ENCODE measurements at regions not wholly inside any gene's neighbourhood (a gene's known extent, or its start where the extent isn't known, plus 50 kb on each side); places are given as distances from the start of the nearest gene placed in this dataset.

DNA sequence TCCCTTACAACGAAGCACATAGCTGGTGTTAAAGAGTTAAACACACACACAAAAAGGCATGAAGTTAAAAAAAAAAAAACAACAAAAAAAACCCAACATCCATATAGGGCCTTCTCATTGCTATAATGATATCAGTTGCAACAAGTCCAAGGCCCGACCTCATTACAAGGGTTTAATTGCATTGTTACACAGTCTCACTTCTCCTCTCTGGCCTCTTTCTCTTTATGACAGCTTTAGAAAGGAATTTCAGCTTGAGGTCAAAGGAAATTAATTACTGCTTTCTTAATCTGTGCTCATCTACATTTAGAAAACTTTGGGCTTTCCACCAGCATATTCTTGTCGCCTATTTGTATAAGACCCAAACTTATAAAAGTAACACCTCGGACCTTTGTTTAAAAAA, 342.1 kb downstream of the NR2F2 start:
- DNase-seq (ENCODE audit: low spot score) = no peak

DNA sequence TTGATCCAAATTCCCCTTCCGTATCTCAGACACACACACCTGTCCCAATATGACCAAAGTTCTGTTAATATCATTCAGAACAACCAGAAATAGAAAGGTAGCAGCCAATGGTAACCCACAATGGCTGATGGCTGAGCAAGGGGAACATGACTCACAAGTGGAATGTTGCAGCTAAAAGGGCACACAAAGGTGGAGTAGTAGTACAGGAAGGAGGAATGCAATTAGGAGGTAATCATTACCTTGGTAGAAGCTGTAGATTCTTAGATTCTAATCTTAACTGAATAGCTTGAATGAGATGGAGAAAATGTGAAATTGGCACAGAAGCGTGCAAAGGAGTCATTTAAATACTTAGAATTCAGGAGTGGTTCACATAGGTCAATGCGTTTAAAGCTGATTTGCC, 347.9 kb downstream of the NR2F2 start:
- DNase-seq (ENCODE audit: low spot score) = no peak

DNA sequence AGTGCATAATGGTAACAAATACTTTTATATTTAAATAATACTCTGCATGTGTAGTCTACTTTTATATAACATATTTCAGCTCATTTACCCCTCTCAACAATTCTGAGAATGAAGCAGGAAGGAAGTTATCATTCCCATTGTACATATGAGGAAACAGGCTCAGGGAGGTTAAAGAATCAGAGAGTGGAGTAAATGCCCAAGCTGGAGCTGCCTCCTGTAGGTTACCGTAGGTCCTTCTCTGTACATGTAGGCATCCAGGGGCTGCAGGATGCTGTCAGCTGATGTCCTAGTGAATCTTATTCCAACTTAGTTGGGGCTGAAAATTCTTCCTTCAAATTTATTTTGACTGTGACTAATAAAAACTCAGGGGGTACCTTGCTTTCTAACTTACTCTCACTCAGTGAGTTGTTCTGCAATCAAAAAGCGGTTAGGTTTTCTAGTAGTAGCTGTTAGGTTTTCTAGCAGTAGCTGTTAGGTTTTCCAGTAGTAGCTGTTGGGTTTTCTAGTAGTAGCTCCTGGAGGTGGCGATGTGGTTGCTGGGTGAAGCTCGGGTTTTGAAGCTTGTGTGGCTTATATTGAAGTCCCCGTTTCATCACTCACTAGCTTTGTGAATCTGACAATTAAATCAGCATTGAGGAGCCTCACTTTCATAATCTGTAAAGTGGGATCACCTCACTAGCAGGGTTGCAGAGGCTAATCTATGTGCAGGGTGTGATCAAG, 357.0 kb downstream of the NR2F2 start:
- DNase-seq (ENCODE audit: low spot score) = no peak

DNA sequence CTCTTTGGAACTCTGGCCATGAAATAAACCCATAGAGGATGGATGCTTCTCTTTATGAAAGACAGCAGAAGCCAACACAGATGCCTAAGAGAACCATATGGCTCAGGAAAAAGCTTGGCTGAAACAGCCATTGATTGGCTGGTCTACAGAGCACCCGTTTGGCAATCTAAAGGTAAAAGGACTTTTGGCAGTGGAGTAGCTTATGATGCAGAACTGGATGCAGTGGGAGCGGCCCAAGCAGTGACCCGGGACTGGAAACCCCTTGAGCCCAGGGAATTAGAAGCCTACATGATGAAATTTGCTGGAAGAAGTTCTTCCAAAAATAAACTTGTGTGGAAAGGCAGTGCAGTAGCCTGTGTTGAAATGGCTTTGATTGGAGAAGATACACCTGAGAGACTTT, 360.2 kb downstream of the NR2F2 start:
- DNase-seq (ENCODE audit: low spot score) = no peak

DNA sequence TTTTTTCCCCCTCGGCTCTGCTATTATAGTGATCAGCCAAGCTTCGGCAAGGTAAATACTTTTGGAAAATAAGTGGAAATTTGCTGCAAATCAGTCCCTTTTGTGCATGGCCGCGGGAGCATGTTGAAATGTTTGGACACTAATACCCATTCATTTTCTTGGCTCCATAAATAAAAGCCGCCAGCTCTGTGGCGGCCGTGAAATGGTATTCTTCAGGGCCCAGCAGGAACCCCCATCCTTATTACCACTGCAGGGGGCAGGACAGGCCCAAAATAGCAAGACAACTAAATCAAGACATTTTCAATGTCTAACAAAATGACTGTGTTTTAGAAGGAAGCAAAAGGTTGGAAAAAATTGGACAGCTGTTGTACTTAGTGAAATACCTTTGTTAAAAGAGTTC, 362.3 kb downstream of the NR2F2 start:
- no peak for DNase-seq (ENCODE audit: low spot score)

DNA sequence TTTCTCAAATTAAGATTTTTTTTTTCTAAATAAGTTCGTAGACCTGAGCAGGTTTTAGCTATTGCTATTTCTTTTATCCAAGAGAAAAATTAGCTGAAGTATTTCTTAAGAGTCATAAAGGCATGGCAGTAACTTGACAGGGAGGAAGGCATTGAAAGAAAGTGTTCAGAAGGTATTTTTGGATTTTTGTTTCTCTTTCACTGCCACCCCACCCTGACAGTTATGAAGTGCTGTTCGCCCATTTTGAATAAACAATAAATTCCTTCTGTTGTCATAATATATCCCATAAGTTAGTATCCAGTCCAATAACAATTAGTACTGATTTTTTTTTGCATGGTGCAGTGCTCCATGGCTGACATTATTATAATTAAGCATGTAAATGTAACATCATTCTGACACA, 363.0 kb downstream of the NR2F2 start:
- no peak for DNase-seq (ENCODE audit: low spot score)

DNA sequence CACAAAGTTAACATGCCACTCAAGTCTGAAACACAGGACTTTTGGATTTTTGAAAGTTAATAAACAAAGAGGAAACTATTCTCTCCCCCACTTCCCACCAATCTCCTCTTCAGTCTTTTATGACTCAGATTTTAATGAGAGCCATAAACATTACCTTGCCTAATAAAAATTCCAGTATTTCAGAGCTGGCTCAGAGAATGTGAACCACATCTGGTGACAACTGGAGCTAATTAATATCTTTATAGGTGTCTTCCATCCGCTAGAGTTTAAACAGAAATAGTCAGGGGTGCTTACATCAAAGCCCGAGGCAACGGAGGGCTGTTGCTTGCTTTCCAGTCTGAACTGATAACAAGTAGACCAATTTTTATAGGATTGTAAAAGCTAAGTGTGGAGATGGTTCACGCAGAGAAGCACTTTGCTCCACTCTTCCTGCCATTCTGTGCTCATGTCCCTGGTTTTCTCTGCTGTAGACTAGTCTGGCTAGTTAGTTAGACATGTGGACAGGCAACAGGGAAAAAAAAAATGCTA, 363.6 kb downstream of the NR2F2 start:
- no peak for DNase-seq (ENCODE audit: low spot score)

DNA sequence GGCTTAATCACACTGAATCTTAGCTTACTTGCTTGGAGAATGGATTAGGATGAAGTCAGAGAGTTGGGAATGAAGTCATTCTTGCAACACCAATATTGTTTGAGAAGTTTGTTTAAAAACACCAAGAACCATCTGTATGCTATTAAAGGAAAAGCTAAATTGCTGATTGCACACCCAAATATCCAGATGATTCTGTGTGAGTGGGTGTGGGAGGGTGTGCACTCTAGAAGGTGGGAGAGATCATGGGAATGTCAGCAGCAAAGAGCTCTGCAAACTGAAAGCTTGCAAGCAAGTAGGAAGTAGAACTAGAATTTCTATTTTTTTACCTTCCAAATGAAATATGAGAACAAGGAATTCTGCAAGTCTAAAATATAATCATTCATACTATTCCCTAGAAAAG, 364.9 kb downstream of the NR2F2 start:
- no peak for DNase-seq (ENCODE audit: low spot score)

DNA sequence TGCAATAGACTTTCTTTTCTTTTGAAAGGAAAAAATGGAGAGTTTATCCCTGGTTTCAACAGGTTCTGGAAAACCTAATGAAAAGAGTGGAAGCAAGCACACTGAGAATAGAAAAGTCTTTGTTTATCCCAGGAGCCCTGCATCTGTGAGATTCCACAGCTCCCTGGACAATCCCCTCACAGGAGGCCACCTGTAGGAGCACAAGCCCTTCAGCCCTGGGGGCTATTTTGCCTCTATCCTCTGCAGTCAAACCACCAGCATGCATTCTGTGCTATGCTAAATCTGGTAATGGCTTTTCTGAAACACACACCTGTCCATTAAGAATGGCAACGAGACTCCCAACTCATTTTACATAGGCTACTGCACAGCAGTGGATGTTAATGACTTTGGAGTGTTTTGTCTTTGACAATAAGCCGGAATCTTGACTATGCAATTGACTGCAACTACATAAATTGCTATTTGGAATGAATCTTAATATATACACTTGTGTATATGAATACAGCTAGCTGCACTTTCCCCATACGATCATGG, 369.4 kb downstream of the NR2F2 start:
- DNase-seq (ENCODE audit: low spot score) = peak; percentile 39

DNA sequence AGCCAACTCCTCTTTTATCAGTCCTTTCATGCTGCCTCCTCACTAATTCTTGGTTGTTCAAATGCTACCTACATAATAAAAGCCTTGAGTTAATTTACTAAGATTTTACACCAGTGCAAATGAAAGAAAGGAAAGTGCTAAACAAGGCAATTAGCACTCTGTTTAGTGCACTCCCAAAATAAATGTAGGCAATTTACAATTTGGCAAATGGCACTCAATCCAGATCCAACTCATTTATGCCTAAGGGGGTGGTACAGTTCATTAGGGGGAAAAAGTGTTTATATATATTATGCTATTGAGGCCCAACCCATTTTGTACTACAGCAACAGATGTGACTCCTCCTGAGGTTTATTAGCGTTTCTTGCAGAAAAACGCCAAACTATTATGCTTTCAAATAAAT, 370.1 kb downstream of the NR2F2 start:
- DNase-seq (ENCODE audit: low spot score) = no peak

DNA sequence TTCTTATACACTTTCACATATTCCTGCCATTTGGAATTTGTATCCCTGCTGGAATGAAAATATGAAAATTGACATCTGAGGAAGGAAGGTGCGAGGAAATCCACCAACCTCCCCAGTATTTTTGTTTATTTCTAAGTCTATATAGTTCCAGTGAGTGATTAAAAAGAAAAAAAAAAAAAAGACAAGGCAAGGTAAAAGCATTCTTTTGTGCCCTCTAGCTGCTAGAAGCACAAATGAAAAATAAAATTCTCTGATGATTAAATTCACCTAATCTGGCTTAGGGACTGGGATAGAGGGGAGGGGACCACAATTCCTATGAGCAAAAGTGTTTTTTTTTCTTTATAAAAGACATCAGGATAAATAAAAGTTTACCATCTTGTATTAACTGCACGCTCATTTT, 370.9 kb downstream of the NR2F2 start:
- no peak for DNase-seq (ENCODE audit: low spot score)

DNA sequence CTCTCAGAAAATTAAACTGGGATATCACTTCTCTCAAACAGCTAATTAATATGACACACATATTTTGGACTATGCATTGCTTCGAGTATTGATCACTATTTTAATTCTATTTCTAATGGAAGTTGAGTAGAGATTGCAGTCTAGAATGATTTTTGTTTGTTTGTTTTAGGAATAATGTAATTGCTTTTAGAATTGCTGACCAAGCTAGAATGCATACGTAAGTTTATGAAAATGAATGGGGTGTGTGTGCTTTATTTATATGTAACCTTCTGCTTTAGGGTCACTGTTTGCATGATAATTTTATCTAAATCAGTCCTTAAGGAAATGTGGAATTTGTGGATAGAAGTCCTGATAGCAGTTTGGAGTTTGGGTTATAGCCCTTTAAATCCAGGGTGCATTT, 371.4 kb downstream of the NR2F2 start:
- no peak for DNase-seq (ENCODE audit: low spot score)

DNA sequence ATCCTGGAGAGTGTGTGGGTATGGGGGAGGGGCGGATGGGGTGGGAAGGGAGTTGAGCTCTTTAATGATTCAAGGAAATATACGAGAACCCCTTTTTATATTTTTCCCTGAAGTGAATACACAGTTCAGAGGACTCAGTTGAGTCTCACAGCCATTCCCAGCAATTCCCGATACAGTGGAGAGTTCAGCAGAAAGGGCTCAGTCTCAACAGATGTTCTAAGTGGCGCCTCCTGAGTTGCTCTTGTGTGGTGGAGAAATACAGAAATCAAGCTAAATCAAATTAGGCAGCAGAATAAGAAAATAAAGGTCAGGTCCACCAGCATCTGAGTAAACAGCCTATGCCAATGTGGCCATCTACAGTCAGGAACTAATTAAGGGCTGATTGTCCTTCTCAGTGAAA, 372.1 kb downstream of the NR2F2 start:
- no peak for DNase-seq (ENCODE audit: low spot score)

DNA sequence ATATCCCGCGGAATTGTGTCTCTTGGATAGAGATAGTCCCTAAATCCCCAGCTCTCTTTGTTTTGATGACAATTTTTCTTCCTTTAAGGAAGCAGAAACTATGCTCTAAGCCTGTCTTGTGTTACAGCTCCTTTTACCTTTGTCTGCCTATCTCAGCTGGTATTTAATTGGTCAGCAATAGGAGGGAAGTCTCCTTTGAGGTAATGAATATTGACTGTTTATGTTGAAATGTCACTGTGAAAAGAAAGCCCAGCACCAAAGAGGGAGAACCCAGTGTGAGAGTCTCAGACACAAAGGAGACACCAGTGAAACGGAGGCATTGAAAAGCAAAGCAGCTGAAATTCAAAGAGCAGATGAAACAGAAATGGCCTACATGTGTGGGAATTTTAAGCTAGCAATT, 372.6 kb downstream of the NR2F2 start:
- peak; percentile 10 for DNase-seq (ENCODE audit: low spot score)

DNA sequence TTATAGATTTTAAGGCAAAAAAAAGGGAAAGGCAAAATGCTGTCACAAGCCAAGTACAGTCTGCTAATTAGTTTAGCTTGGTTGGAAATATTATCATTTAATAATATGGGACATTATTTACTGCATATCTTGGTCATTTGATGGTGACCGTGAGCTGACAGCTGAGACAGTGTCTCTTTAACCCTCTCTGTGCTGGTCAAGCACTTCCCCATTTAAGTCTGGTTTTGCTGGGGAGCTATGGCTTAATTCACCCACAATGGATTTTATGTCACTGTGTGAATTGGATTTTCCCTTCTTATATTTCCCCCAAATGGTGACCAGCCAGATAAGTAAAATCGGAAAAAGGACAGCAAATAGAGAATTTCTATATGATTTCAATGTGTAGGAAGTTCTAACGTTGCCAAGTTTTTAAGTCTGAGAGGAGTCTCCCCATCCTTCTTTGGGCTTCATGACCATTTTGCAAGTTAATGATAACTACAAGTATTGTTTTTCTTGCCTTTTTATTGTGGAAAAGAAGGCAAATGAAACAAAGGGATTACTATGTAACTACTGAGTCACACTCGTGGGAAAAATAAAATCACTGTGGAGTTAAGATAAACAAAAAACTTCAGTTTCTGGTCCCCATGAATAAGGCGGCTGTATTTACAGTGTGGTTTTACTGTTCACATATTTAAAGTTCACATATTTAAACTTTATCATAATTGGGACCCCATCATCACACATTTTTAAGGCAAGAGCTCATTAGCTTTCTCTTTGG, 373.5 kb downstream of the NR2F2 start:
- DNase-seq (ENCODE audit: low spot score) = no peak

DNA sequence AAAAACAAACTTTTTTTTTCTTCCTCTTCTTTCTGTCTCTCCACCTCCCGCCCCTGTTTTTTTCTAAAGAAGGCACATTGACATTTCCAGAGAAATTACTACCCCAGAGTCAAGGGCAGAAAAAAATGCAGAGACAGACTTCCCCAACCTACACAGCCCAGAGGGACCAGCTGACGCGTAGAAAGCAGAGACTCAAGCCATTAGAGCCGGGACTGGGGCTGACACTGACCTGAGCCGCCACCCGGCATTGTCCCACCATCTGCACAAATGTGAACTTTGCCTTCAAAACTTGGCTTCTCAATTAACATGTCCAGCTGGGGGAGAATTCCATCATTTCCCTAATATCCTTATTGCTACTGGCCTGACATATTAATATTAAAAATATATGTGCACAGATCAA, 385.6 kb downstream of the NR2F2 start:
- DNase-seq (ENCODE audit: low spot score) = no peak

DNA sequence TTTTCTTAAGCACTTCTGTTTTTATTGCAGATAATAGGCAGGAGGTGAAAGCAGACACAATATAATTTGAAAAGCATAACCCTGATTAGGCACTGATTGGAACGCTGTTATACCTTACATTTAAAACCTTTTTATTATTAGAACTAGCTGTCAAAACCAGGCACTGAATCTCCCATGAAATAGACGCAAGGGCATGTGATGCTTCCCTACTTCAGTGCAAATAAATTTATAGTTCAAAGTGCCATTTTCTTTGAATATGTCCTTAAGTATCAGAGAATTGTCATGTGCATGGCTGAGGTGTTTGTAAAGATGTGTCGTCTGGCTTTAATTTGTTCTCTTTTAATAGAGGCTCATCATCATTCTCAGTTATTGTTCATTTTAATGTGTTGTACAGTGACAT, 386.0 kb downstream of the NR2F2 start:
- no peak for DNase-seq (ENCODE audit: low spot score)

DNA sequence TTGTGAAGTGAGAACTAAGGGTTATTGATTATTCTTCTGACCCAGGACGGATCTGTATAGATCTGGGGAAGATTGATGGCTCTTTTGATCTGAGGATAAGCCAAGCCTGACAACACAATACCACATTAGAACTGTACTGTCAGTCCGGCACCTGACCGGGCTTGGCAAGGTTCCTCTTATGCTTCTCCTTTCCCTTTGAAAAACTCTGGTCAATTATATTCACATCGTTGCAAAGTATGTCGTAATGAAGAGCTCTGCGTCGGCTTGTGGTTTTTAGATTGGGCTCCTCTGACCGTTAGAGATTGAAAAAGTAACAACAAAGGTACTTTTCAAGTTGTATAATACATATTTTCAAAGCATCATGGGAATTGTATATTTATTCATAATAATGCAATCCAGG, 389.8 kb downstream of the NR2F2 start:
- no peak for DNase-seq (ENCODE audit: low spot score)

DNA sequence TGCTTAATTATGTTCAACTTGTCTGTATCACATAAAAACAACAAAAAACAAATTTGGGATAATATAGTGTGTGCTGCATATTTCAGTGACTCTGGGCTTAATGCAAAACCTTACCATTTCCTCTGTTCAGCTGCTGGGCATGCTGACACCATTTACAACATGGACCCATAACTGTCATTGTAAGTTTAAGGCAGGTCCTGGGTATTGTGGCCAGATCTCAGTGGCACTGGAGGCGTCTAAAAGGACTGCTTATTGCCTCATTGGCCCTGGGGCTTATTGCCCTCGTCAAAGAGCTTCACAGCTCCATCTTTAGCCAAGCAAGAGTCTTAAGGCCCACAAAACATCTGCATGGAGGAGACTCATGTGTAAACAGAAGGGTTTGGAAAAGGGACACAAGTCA, 390.2 kb downstream of the NR2F2 start:
- DNase-seq (ENCODE audit: low spot score) = no peak

DNA sequence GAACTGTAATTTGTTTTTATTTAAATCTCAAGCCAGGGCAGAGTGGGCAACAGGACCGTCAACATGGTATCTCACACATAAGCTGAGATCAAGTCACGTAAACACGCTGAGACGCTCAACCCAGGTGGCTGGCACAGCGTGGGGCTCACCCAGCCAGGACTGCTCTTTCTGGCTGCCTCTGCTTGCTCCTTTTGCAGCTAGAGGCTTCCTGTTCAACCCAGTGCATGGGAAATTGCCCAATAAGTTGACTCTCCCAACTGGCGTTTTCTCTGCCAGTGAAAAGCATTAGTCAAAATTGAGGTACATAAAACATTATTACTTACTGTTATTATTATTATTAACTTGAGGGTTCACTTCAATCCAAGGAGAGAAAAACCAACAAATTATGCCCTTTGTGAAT, 398.1 kb downstream of the NR2F2 start:
- no peak for DNase-seq (ENCODE audit: low spot score)

DNA sequence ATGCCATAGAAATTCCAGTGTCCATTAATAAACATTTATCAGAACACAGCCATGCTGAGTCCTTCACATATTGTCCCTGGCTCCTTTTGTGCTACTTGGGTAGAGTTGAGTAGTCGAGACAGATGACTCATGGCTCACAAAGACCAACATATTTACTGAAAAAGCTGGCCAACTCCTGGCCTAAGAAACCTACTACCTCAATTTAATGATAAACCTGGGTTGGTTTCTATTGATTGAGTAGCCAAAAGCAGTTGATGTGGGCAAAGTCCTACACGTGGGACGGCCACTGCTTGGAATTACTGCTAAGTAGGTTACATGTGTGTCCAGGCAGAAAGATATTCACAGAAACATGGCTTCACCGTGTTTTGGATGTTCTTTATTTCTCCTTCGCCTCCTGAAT, 402.2 kb downstream of the NR2F2 start:
- no peak for DNase-seq (ENCODE audit: low spot score)

DNA sequence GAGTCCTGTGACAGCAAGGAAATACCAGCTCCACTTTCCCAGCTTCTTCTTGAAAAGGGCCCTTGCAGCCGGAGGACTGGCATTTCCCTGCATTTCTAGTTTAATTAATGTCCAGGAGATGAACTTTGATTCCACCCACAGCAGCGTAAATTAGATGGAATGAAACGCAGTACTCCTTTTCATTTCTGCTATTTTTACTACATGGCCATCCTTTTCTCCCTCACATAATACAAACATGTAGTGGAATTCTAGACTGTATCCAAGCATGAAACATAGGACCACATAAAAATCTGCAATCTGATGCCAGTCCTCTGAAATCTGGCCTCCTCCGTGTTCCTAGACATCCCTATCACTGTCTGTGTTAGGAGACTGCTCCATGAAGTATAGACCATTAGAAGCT, 403.2 kb downstream of the NR2F2 start:
- DNase-seq (ENCODE audit: low spot score) = no peak

DNA sequence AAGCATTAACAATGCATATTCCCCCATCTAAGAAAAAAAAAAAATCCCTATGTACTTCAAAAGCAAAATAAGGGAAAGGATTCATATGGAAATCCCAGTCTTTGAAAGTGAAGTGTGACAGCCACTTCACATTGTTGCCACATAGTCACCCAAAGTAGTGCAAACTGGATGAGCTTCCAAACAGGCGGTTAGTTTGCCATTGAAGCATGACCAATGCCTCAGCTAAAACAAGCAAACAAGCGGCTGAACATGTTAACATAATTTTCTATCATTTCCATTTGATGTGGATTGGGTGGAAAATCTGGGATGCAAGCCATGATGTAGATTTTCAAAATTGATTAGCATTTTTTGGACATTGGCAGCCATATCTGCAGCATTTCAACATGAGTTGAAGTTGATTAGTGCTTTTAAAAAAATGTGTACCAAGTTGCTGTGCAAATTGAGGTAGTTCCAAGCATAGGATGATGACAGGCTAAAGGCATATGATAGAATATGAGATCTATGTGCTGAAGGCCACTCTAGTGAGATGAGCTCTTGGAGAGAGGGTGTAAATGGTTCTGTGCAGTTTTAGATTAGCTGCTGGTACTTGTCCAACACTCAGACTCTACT, 405.2 kb downstream of the NR2F2 start:
- no peak for DNase-seq (ENCODE audit: low spot score)
